ENCODE measurements at regions not wholly inside any gene's neighbourhood (a gene's known extent, or its start where the extent isn't known, plus 50 kb on each side); places are given as distances from the start of the nearest gene placed in this dataset.

GRCh38 chr11:91174193-91174592 lies 951.3 kb upstream of the CHORDC1 start:
- TF ChIP-seq CTCF (conservative IDR thresholded peaks at IDR 0.05; ENCODE audit: low read depth, low read length): no peak
- DNase-seq (ENCODE audit: low read depth): no peak
- H3K4me3 ChIP-seq (ENCODE audit: low read length): no peak overlapping the region

- H3K4me3 ChIP-seq (ENCODE audit: low read length): no peak overlapping the region
- TF ChIP-seq CTCF (conservative IDR thresholded peaks at IDR 0.05; ENCODE audit: low read depth, low read length): no peak
- no peak for DNase-seq (ENCODE audit: low read depth)
Observed at GRCh38 chr11:91173701-91174100, 950.9 kb upstream of the CHORDC1 start.

GRCh38 chr11:91170711-91171110 lies 947.9 kb upstream of the CHORDC1 start:
- DNase-seq (ENCODE audit: low read depth): no peak
- H3K4me3 ChIP-seq (ENCODE audit: low read length): no peak overlapping the region
- no peak for TF ChIP-seq CTCF (conservative IDR thresholded peaks at IDR 0.05; ENCODE audit: low read depth, low read length)

- no peak for TF ChIP-seq CTCF (conservative IDR thresholded peaks at IDR 0.05; ENCODE audit: low read depth, low read length)
- no peak for DNase-seq (ENCODE audit: low read depth)
- no peak overlapping the region for H3K4me3 ChIP-seq (ENCODE audit: low read length)
Observed at GRCh38 chr11:91164452-91164822, 941.6 kb upstream of the CHORDC1 start.

- DNase-seq (ENCODE audit: low read depth): peak; percentile 48
- no peak overlapping the region for H3K4me3 ChIP-seq (ENCODE audit: low read length)
- TF ChIP-seq CTCF (conservative IDR thresholded peaks at IDR 0.05; ENCODE audit: low read depth, low read length): no peak
Observed at GRCh38 chr11:91163619-91164451, 941.0 kb upstream of the CHORDC1 start.

- no peak for DNase-seq (ENCODE audit: low read depth)
- no peak overlapping the region for H3K4me3 ChIP-seq (ENCODE audit: low read length)
- no peak for TF ChIP-seq CTCF (conservative IDR thresholded peaks at IDR 0.05; ENCODE audit: low read depth, low read length)
Observed at GRCh38 chr11:91160661-91161060, 937.8 kb upstream of the CHORDC1 start.

- no peak overlapping the region for H3K4me3 ChIP-seq (ENCODE audit: low read length)
- no peak for TF ChIP-seq CTCF (conservative IDR thresholded peaks at IDR 0.05; ENCODE audit: low read depth, low read length)
- no peak for DNase-seq (ENCODE audit: low read depth)
Observed at GRCh38 chr11:91158891-91159537, 936.2 kb upstream of the CHORDC1 start.

Data from retinal pigment epithelial cell (primary cell).